NCI-H774 (cell line): ENCODE measurements at regions not wholly inside any gene's neighbourhood (a gene's known extent, or its start where the extent isn't known, plus 50 kb on each side); places are given as distances from the start of the nearest gene placed in this dataset.

Experiments used
- DNase-seq: peaks from one replicate; lab custom pipeline; 2025; lab: John Stamatoyannopoulos, UW

DNA sequence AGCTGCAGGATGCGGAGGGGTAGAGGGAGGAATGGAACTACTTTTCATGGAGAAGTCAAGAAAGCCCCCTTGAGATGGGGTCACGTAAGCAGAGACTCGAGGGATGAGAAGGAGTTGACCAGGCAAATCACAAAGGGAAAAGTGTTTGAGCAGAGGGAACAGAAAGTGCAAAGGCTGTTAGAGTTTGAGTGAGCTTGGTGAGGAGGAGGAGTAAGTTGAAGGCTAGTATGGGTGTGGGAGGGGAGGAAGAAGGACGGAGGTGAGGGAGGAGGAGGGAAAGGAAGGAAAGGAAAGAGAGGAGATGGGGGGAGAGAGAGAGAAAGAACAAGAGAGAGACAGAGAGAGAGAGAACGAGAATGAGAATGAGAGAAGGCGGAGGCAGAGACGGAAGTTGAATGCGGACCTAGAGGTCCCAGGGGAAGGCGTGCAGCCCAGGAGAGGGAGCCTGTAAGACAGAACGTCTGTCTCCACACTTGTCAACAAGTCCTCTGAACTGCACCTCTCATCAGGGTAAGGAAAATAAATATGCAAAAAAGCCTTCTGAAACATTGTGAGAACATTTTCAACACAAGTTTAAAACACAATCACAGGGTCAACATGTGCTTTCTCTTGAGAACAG, 279.8 kb upstream of the EEF2KMT start:
- DNase-seq: no peak

- DNase-seq: no peak
These were observed 276.6 kb upstream of the EEF2KMT start for GRCh38 chr16:5374184-5374583.

GRCh38 chr16:5367951-5368350, 270.4 kb upstream of the EEF2KMT start:
- DNase-seq: no peak

GRCh38 chr16:5366126-5366525, 268.5 kb upstream of the EEF2KMT start:
- no peak for DNase-seq

DNA sequence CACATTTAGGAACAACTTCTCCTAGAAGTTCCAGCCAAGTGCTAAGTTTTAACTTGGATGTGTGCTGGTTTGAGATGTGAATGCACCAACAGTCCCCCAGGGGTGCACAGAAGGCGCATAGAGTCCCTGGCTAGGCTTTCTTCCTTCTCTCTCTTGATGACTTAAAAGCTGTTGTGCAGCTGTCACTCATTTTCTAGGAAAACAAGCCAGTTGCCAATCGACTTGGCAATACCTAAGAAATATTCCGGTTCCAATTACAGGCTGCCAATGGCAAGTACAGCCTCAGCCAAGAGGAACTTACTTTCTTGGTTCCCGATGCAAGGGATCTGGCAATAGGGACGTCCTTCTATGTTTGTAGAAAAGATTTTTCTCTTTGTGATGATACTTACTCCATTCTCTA, 266.6 kb upstream of the EEF2KMT start:
- no peak for DNase-seq

DNA sequence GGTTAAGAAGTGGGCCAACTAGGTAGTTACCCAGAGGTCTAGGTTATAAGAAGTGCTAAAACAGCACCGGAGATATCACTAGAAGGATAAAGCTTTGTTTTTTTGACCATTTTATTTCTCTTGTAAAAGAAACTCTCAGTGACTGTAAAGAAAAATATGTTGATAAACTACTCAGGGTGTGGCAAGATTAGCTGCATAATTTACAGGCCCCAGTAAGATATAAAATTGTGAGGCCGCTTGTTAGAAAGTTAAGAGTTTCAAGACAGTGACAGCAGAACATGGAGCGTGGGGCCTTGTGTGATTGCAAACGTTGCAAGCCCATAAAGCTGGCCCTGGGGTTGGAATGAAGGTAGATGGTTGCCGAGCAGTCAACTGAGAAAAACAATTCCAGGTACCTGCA, 263.7 kb upstream of the EEF2KMT start:
- no peak for DNase-seq

DNA sequence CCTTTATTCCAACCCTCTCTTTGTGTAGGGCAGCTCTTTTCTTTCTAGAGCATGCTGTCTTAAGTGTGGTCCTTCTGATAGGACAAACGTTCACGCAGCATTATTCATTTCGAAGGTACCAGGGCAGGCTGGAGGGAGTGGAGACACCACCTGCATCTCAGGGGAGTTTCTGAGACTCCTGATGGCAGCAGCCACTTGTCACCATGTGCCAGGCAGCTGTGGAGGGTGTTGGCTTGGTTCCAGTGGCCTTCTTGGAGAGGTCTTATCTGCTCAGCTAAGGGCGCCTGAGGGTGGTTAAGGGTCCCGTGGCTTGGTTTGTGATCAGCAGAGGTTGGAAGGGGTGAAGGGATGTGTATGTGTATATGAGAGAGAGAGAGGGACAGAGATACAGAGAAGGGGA, 257.1 kb upstream of the EEF2KMT start:
- DNase-seq: no peak

- DNase-seq: no peak
These were observed 252.3 kb upstream of the EEF2KMT start for GRCh38 chr16:5349670-5350517.

- no peak for DNase-seq
These were observed 251.5 kb upstream of the EEF2KMT start for GRCh38 chr16:5349101-5349500.

DNA sequence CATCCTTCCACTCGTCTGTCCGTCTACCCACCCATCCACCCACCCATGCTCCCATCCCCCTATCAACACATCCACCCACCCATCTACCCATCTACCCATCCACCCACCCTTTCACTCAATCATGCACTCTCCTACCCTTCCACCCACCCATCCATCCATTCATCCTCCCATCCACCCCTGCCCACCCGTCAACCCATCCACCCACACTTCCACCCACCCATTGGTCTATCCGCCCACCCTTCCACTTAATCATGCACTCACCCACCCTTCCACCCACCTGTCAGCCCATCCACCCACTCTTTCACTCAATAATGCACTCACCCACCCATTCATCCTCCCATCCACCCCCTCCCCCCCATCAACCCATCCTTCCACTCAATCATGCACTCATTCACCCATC, 250.0 kb upstream of the EEF2KMT start:
- no peak for DNase-seq

GRCh38 chr16:5336941-5337340, 239.3 kb upstream of the EEF2KMT start:
- DNase-seq: no peak

DNA sequence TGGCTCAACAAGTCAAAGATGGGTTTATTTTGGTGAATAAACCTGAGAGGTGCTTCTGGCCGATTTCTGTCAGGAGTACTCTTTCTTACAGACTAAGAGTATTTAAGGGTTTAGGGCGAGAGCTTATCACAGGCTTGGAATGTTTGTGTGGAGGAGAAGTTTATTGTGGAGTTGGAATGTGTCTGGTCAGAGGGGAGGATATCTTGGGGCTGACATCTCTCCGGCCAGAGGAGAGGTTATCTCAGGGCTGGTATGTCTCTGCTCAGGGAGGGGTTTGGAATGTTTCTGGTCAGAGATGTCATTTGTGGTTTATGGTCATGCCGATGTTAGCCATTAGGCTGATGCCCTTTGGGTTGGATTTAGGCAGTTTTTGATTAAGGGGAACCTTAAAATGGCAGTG, 236.4 kb upstream of the EEF2KMT start:
- DNase-seq: no peak

DNA sequence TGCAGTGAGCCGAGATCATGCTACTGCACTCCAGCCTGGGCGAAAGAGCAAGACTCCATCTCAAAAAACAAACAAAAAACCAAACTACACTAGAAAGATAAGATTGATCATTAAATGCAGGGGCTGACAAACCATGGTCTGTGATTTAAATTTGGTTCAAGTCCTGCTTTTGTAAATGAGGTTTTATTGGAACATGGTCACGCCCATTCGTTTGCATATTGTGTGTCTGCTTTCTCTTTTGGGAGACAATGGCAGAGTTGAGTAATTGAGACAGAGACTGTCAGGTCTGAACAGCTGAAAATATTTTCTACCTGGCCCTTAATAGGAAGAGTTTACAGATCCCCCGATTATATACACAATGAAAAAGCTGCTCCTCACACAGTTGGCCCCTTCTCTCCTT, 235.5 kb upstream of the EEF2KMT start:
- DNase-seq: no peak

- no peak for DNase-seq
These were observed 232.5 kb upstream of the EEF2KMT start for GRCh38 chr16:5330058-5330457.

GRCh38 chr16:5328546-5328945, 231.0 kb upstream of the EEF2KMT start:
- DNase-seq: no peak

- no peak for DNase-seq
These were observed 228.8 kb upstream of the EEF2KMT start for GRCh38 chr16:5326395-5326794.

DNA sequence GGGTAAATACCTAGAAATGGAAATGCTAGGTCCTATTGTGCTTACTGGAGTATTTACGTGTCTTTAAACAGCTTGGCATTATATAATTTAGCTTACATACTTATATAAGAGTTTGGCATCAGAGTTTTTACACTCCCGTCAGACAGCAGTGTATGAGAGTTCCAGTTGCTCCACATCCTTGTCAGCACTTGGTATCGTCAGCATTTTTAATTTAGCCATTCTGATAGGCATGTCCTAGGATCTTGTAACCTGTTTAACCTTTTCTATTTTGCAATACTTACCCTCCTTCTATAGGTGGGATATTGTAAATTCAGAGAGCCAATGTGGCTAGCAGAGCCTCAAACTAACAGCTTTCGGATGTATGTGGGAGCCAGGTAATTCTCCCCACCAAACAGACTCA, 228.3 kb upstream of the EEF2KMT start:
- no peak for DNase-seq

GRCh38 chr16:5323284-5324141, 225.9 kb upstream of the EEF2KMT start:
- DNase-seq: no peak

GRCh38 chr16:5321930-5322329, 224.3 kb upstream of the EEF2KMT start:
- no peak for DNase-seq

GRCh38 chr16:5319799-5320198, 222.2 kb upstream of the EEF2KMT start:
- no peak for DNase-seq

DNA sequence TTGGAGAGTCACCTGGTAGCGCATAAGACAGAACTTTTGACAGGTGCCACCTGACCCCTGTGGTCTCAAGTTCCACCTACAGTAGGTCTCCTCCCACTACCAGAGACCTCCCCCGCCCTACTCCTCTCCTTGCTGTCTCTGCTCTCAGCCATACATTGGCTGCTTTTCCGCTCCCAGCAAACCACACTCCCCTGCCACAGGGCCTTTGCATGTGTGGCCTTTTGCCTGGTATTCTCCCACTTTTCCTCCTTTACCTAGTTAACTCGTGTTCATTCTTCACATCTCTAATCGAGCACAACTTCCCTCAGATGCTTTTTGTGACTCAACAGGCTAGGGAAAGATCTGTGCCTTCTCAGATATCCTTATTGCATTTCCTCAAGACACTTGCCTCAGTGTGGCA, 218.3 kb upstream of the EEF2KMT start:
- no peak for DNase-seq

DNA sequence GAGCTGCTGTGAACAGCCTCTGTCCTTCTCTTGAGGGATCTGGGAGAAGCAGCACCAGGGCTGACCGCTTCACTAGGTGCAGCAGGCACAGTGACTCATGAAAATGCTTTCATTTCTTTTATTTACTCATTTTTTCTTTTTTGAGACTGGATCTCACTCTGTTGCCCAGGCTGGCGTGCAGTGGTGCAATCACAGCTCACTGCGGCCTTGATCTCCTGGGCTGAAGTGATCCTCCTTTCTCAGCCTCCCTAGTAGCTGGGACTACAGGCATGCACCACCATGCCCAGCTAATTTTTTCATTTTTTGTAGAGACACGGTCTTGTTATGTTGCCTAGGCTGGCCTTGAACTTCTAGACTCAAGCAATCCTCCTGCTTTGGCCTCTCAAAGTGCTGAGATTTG, 216.8 kb upstream of the EEF2KMT start:
- no peak for DNase-seq
